HCT116 (cell line): ENCODE measurements at regions not wholly inside any gene's neighbourhood (a gene's known extent, or its start where the extent isn't known, plus 50 kb on each side); places are given as distances from the start of the nearest gene placed in this dataset.

Source experiments
- ATAC-seq: fragments of 200-7000 bp; cut with Tn5 transposase; 2 replicates; pipeline ENCODE4 v1.9.1; 2020; ENCODE audit warnings: mild to moderate bottlenecking, moderate library complexity
- BruUV-seq: library from RNA; stranded (reverse); fragments of 400-500 nt; replicated peaks from 2 replicates; lab custom pipeline; 2021; lab: Mats Ljungman, UMichigan
- CTCF ChIA-PET: fragments of 300-600 bp; sonication (Branson Sonifier 250); formaldehyde crosslinking; loops from one replicate; lab custom pipeline; 2021; ENCODE audit warnings: antibody characterized with exemption; lab: Charles Lee
- POLR2A ChIA-PET: fragments of 300-600, 350-600 bp; sonication (Branson Sonifier 250); formaldehyde crosslinking; loops from one replicate; lab custom pipeline; 2021; ENCODE audit warnings: antibody characterized with exemption; lab: Charles Lee
- RAD21 ChIA-PET, 2 experiments: fragments of 300-600 bp; sonication (Branson Sonifier 250); formaldehyde crosslinking; loops; one replicate each; lab custom pipeline; 2023; ENCODE audit warnings: low total read pairs in 2 of 2; ENCODE audit not compliant: uncharacterized antibody in 2 of 2, unreplicated experiment in 2 of 2, low non-redundant PET in 1 of 2; lab: Charles Lee
- DNase-seq: peaks from one replicate; pipeline ENCODE4 v3.0.0-alpha.2; 2010; ENCODE audit warnings: low read depth, low spot score
- H2AFZ ChIP-seq: fragments of 200-600 bp; shearing (Covaris generic), sonication (generic); 2 replicates; pipeline ENCODE4 v1.6.1; 2017; ENCODE audit warnings: low read depth, mixed run types, mixed read lengths, antibody characterized with exemption, low read length; ENCODE audit not compliant: poor library complexity, severe bottlenecking
- H3K27ac ChIP-seq: 2 replicates; pipeline ENCODE4 v1.5.1; 2012; ENCODE audit warnings: low read depth, low read length
- H3K27me3 ChIP-seq: fragments of 200-600 bp; sonication (generic); 2 replicates; pipeline ENCODE4 v1.6.1; 2016; ENCODE audit warnings: mixed run types, low read length, mixed read lengths; ENCODE audit not compliant: insufficient read depth
- H3K36me3 ChIP-seq, 2 experiments: fragments of 200-500 bp in 1 of 2; fragments of 200-600 bp in 1 of 2; sonication (Bioruptor generic) in 1 of 2; sonication (generic) in 1 of 2; 2 replicates each; pipeline versions ENCODE4 v1.5.1 to v1.6.1; 2014 to 2016; ENCODE audit warnings: low read length in 2 of 2, inconsistent platforms in 1 of 2, mixed read lengths in 1 of 2, mixed run types in 1 of 2; ENCODE audit not compliant: insufficient read depth in 2 of 2, control insufficient read depth in 1 of 2
- H3K4me1 ChIP-seq, 2 experiments: fragments of 200-600 bp in 1 of 2; sonication (generic) in 1 of 2; 2 replicates each; pipeline versions ENCODE4 v1.5.1 to v1.6.1; 2012 to 2017; ENCODE audit warnings: low read length in 2 of 2, inconsistent platforms in 1 of 2, mild to moderate bottlenecking in 1 of 2, mixed read lengths in 1 of 2, mixed run types in 1 of 2, moderate library complexity in 1 of 2; ENCODE audit not compliant: insufficient read depth in 2 of 2, control insufficient read depth in 1 of 2
- H3K4me2 ChIP-seq: fragments of 200-600 bp; sonication (generic); 2 replicates; pipeline ENCODE4 v1.6.1; 2017; ENCODE audit warnings: mixed run types, low read length, mixed read lengths
- H3K4me3 ChIP-seq, 2 experiments: fragments of 200-600 bp in 1 of 2; sonication (generic) in 1 of 2; replicated peaks in 1 of 2; 2 replicates each; pipeline ENCODE4 v1.5.1; 2011 to 2016; ENCODE audit warnings: low read length in 2 of 2, control low read depth in 1 of 2, low read depth in 1 of 2, mild to moderate bottlenecking in 1 of 2, mixed read lengths in 1 of 2, mixed run types in 1 of 2
- H3K79me2 ChIP-seq: fragments of 200-600 bp; sonication (generic); 2 replicates; pipeline ENCODE4 v1.6.1; 2017; ENCODE audit warnings: mild to moderate bottlenecking, mixed run types, low read length, moderate library complexity, mixed read lengths; ENCODE audit not compliant: insufficient read depth
- H3K9ac ChIP-seq: fragments of 200-600 bp; sonication (generic); 2 replicates; pipeline ENCODE4 v1.6.1; 2016; ENCODE audit warnings: low read length, mixed read lengths
- H3K9me2 ChIP-seq: fragments of 200-600 bp; sonication (generic), shearing (Covaris generic); 2 replicates; pipeline ENCODE4 v1.6.1; 2017; ENCODE audit warnings: mixed run types, mild to moderate bottlenecking, moderate library complexity; ENCODE audit not compliant: insufficient read depth
- H3K9me3 ChIP-seq, 2 experiments: fragments of 200-500 bp in 1 of 2; fragments of 200-600 bp in 1 of 2; sonication (Bioruptor generic) in 1 of 2; sonication (generic) in 1 of 2; 2 replicates each; pipeline ENCODE4 v1.6.1; 2014 to 2017; ENCODE audit warnings: low read length in 2 of 2, mixed read lengths in 2 of 2, inconsistent platforms in 1 of 2, low read depth in 1 of 2, mild to moderate bottlenecking in 1 of 2, mixed run types in 1 of 2, moderate library complexity in 1 of 2; ENCODE audit not compliant: control insufficient read depth in 1 of 2, insufficient read depth in 1 of 2
- H4K20me1 ChIP-seq: fragments of 200-600 bp; sonication (generic), shearing (Covaris generic); 2 replicates; pipeline ENCODE4 v1.6.1; 2017; ENCODE audit warnings: mixed run types, mild to moderate bottlenecking, moderate library complexity; ENCODE audit not compliant: insufficient read depth
- CEBPB ChIP-seq: IDR thresholded peaks from 2 replicates; pipeline ENCODE4 v1.6.1; 2012; ENCODE audit warnings: low read depth
- CTCF ChIP-seq, 3 experiments: fragments of 200-600 bp in 1 of 3; sonication (generic) in 1 of 3; IDR thresholded peaks in 2 of 3; conservative IDR thresholded peaks in 1 of 3; 2 replicates each; pipeline ENCODE4 v1.5.1; 2012 to 2017; ENCODE audit warnings: low read depth in 2 of 3, low read length in 2 of 3, antibody characterized with exemption in 1 of 3, borderline replicate concordance in 1 of 3, control low read depth in 1 of 3, mild to moderate bottlenecking in 1 of 3, mixed read lengths in 1 of 3, mixed run types in 1 of 3, moderate library complexity in 1 of 3; ENCODE audit not compliant: insufficient read depth in 1 of 3
- ELF1 ChIP-seq: IDR thresholded peaks from 2 replicates; pipeline ENCODE4 v1.6.1; 2012; ENCODE audit warnings: low read depth, borderline replicate concordance
- POLR2A ChIP-seq: IDR thresholded peaks from 2 replicates; pipeline ENCODE4 v1.7.0; 2011; ENCODE audit warnings: borderline replicate concordance; ENCODE audit not compliant: insufficient read depth, insufficient read length; ENCODE audit errors: extremely low read depth
- ZFX ChIP-seq: fragments of 450-650 bp; IDR thresholded peaks from 2 replicates; pipeline ENCODE4 v1.6.1; 2017
- intact Hi-C: fragments of 100-400 bp; cut with micrococcal nuclease; formaldehyde crosslinking; loops from 2 replicates; pipeline ENCODE4 v1.10.0; 2022
- TF ChIP-seq, protein P1 (sequence below): IDR thresholded peaks from 2 replicates; pipeline ENCODE4 v1.6.1; 2012; ENCODE audit warnings: low read depth

GRCh38 chrX:114162068-114162735 is 421.7 kb upstream of the HTR2C start:
- Histone ChIP-seq H3K4me2 (no peak overlapping the region), H3K9ac (no peak overlapping the region), H3K9me2 (no peaks in the 10 kb centered on the region), H3K9me3 (no peaks in the 10 kb centered on the region), H3K36me3 (no peaks in the 10 kb centered on the region)
- POLR2A ChIA-PET: no interaction called here
- CTCF ChIA-PET: no interaction called here
- TF ChIP-seq, protein P1, sequence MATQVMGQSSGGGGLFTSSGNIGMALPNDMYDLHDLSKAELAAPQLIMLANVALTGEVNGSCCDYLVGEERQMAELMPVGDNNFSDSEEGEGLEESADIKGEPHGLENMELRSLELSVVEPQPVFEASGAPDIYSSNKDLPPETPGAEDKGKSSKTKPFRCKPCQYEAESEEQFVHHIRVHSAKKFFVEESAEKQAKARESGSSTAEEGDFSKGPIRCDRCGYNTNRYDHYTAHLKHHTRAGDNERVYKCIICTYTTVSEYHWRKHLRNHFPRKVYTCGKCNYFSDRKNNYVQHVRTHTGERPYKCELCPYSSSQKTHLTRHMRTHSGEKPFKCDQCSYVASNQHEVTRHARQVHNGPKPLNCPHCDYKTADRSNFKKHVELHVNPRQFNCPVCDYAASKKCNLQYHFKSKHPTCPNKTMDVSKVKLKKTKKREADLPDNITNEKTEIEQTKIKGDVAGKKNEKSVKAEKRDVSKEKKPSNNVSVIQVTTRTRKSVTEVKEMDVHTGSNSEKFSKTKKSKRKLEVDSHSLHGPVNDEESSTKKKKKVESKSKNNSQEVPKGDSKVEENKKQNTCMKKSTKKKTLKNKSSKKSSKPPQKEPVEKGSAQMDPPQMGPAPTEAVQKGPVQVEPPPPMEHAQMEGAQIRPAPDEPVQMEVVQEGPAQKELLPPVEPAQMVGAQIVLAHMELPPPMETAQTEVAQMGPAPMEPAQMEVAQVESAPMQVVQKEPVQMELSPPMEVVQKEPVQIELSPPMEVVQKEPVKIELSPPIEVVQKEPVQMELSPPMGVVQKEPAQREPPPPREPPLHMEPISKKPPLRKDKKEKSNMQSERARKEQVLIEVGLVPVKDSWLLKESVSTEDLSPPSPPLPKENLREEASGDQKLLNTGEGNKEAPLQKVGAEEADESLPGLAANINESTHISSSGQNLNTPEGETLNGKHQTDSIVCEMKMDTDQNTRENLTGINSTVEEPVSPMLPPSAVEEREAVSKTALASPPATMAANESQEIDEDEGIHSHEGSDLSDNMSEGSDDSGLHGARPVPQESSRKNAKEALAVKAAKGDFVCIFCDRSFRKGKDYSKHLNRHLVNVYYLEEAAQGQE: no peak
- TF ChIP-seq ELF1: no peak
- TF ChIP-seq POLR2A: no peak
- no peak for TF ChIP-seq CEBPB
- TF ChIP-seq CTCF (IDR thresholded peaks at IDR 0.05 in 2 of 3, conservative IDR thresholded peaks at IDR 0.05 in 1 of 3; ENCODE audit: borderline replicate concordance in 1 of 3, insufficient read depth in 1 of 3, low read depth in 2 of 3, low read length in 2 of 3): peak in 2 of 3 experiments; percentile 35 to 40; a peak in 4 of 6 replicates
- TF ChIP-seq ZFX: no peak
- TF ChIP-seq, all 23 proteins: peak for 1
- Histone ChIP-seq H3K4me3 (no peak overlapping the region), H2AFZ (no peak overlapping the region), H3K4me1 (no peaks in the 10 kb centered on the region), H3K79me2 (no peaks in the 10 kb centered on the region), H4K20me1 (no peaks in the 10 kb centered on the region), H3K27ac (no peak overlapping the region), H3K27me3 (no peaks in the 10 kb centered on the region)
- ATAC-seq (peak; percentile 70), DNase-seq (no peak)
- BruUV-seq: no TSS peak
- intact Hi-C loops: no loop called here
- RAD21 ChIA-PET: no interaction called here
